SU-DHL-6 (cell line): ENCODE measurements at regions not wholly inside any gene's neighbourhood (a gene's known extent, or its start where the extent isn't known, plus 50 kb on each side); places are given as distances from the start of the nearest gene placed in this dataset.

Experiments used
- H2AFZ ChIP-seq: fragments of 200-600 bp; sonication (generic); 2 replicates; pipeline ENCODE4 v1.6.1; 2014; ENCODE audit warnings: low read depth, mild to moderate bottlenecking, moderate library complexity, mixed read lengths, antibody characterized with exemption, low read length; ENCODE audit not compliant: severe bottlenecking
- H3F3A ChIP-seq: fragments of 200-600 bp; shearing (Covaris generic); 2 replicates; pipeline ENCODE4 v1.6.0; 2016; ENCODE audit warnings: antibody characterized with exemption, mild to moderate bottlenecking; ENCODE audit not compliant: insufficient read depth
- H3K27ac ChIP-seq: fragments of 200-600 bp; sonication (generic); 2 replicates; pipeline ENCODE4 v1.5.1; 2016; ENCODE audit warnings: low read depth, mild to moderate bottlenecking, low read length, moderate library complexity, mixed read lengths
- H3K27me3 ChIP-seq: fragments of 200-600 bp; sonication (generic), shearing (Covaris generic); 2 replicates; pipeline ENCODE4 v1.6.0; 2014; ENCODE audit warnings: mild to moderate bottlenecking, low read length
- H3K36me3 ChIP-seq: fragments of 200-600 bp; sonication (generic); 2 replicates; pipeline ENCODE4 v1.6.1; 2014; ENCODE audit warnings: mild to moderate bottlenecking, low read length, mixed read lengths
- H3K4me2 ChIP-seq: fragments of 300-600, 200-600 bp; shearing (Covaris generic), sonication (generic); 2 replicates; pipeline ENCODE4 v1.6.0; 2014; ENCODE audit warnings: low read length, low read depth, mild to moderate bottlenecking; ENCODE audit not compliant: poor library complexity, severe bottlenecking
- H3K4me3 ChIP-seq: fragments of 200-600 bp; sonication (generic); 2 replicates; pipeline ENCODE4 v1.5.1; 2014; ENCODE audit warnings: antibody characterized with exemption, low read length, mild to moderate bottlenecking, mixed read lengths; ENCODE audit not compliant: insufficient read depth, poor library complexity, severe bottlenecking
- H3K79me2 ChIP-seq: fragments of 200-600 bp; sonication (generic); 2 replicates; pipeline ENCODE4 v1.6.1; 2014; ENCODE audit warnings: mild to moderate bottlenecking, low read length, moderate library complexity; ENCODE audit not compliant: insufficient read depth
- H3K9ac ChIP-seq: fragments of 200-600 bp; sonication (generic); 2 replicates; pipeline ENCODE4 v1.7.0; 2014; ENCODE audit warnings: mild to moderate bottlenecking, low read length
- H3K9me2 ChIP-seq: fragments of 200-600 bp; sonication (generic); replicated peaks from 2 replicates; pipeline ENCODE4 v1.6.1; 2014; ENCODE audit warnings: low read length; ENCODE audit not compliant: insufficient read depth
- H3K9me3 ChIP-seq: fragments of 200-600 bp; sonication (generic); 2 replicates; pipeline ENCODE4 v1.6.1; 2014; ENCODE audit warnings: low read length, mixed read lengths; ENCODE audit not compliant: insufficient read depth
- H4K20me1 ChIP-seq: fragments of 200-600 bp; sonication (generic); 2 replicates; pipeline ENCODE4 v1.6.1; 2014; ENCODE audit warnings: low read depth, mild to moderate bottlenecking, antibody characterized with exemption, low read length, moderate library complexity, mixed read lengths
- EZH2phosphoT487 ChIP-seq: fragments of 200-600 bp; sonication (generic), shearing (Covaris generic); conservative IDR thresholded peaks from 2 replicates; pipeline ENCODE4 v1.6.1; 2018; ENCODE audit warnings: mild to moderate bottlenecking, antibody characterized with exemption, low read length, moderate library complexity, mixed read lengths
- TF ChIP-seq, protein P1 (sequence below): fragments of 200-600 bp; sonication (generic); IDR thresholded peaks from one replicate; pipeline ENCODE4 v1.5.1; 2017; ENCODE audit warnings: antibody characterized with exemption, mild to moderate bottlenecking, low read length, moderate library complexity; ENCODE audit not compliant: insufficient read depth, poor library complexity, severe bottlenecking

DNA sequence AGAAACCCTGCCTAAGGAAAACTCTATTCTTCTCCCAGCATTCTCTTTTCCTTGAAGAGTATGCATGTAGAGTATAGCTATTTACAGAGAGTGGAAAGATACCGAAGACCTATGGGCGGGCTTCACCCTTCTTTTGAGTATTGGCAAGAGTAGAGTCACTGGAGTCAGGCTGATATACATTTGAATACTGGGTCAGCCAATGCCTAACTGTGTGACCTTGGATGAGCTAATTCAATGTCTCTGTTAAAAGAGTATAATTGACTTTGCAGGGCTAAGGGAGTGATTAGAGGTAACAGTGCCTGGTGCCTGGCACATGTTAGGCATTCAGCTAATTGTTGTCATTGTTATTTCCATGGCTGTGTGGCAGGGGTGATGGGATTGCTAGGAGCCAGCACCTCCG, 75.6 kb downstream of the TUSC7 start:
- Histone ChIP-seq H3F3A (no peaks in the 10 kb centered on the region), H4K20me1 (no peaks in the 10 kb centered on the region), H2AFZ (no peak overlapping the region), H3K9me3 (no peaks in the 10 kb centered on the region), H3K9ac (no peak overlapping the region), H3K4me2 (no peak overlapping the region), H3K27me3 (no peaks in the 10 kb centered on the region), H3K9me2 (no peaks in the 10 kb centered on the region), H3K27ac (no peak overlapping the region), H3K4me3 (no peak overlapping the region), H3K36me3 (no peaks in the 10 kb centered on the region), H3K79me2 (no peaks in the 10 kb centered on the region)
- TF ChIP-seq, protein P1, sequence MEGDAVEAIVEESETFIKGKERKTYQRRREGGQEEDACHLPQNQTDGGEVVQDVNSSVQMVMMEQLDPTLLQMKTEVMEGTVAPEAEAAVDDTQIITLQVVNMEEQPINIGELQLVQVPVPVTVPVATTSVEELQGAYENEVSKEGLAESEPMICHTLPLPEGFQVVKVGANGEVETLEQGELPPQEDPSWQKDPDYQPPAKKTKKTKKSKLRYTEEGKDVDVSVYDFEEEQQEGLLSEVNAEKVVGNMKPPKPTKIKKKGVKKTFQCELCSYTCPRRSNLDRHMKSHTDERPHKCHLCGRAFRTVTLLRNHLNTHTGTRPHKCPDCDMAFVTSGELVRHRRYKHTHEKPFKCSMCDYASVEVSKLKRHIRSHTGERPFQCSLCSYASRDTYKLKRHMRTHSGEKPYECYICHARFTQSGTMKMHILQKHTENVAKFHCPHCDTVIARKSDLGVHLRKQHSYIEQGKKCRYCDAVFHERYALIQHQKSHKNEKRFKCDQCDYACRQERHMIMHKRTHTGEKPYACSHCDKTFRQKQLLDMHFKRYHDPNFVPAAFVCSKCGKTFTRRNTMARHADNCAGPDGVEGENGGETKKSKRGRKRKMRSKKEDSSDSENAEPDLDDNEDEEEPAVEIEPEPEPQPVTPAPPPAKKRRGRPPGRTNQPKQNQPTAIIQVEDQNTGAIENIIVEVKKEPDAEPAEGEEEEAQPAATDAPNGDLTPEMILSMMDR, result no peak
- TF ChIP-seq EZH2phosphoT487, result no peak

DNA sequence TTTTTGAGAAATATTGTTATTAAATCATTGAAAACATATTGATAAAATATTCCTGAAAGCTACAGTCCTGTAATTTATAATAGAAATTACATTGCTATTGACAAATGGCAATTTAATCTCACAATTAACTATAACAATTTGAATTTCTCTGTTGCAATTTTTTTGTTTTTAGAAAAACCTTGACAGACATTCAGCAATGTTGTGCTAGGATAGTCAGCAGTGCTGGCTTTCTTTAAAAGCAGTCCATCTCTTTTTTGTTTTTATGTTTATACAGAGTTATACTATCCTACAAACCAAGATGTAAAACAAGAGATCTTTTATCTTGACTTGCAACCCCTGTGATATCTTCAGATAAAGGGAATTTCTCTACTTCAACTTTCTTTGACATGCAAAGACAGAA, 93.1 kb downstream of the TUSC7 start:
- Histone ChIP-seq H4K20me1 (no peaks in the 10 kb centered on the region), H3K27me3 (no peaks in the 10 kb centered on the region)

GRCh38 chr3:116806351-116806750, 96.8 kb downstream of the TUSC7 start:
- no peak overlapping the region for H3K27ac ChIP-seq

More for the DNA sequence above, 93.1 kb downstream of the TUSC7 start:
- H3K9ac ChIP-seq, result no peak overlapping the region
- no peaks in the 10 kb centered on the region for H3K79me2 ChIP-seq
- H3K9me2 ChIP-seq, result no peaks in the 10 kb centered on the region
- H3K9me3 ChIP-seq, result no peaks in the 10 kb centered on the region
- H3K4me2 ChIP-seq, result no peak overlapping the region
- no peak for TF ChIP-seq EZH2phosphoT487
- TF ChIP-seq, protein P1, result no peak
- H2AFZ ChIP-seq, result no peak overlapping the region
- no peak overlapping the region for H3K4me3 ChIP-seq
- no peaks in the 10 kb centered on the region for H3K36me3 ChIP-seq
- no peak overlapping the region for H3K27ac ChIP-seq
- H3F3A ChIP-seq, result no peaks in the 10 kb centered on the region

More at GRCh38 chr3:116806351-116806750, 96.8 kb downstream of the TUSC7 start:
- Histone ChIP-seq H3K9me2 (no peaks in the 10 kb centered on the region), H2AFZ (no peak overlapping the region), H3F3A (no peaks in the 10 kb centered on the region), H3K36me3 (no peaks in the 10 kb centered on the region), H3K9me3 (no peaks in the 10 kb centered on the region), H3K4me2 (no peak overlapping the region), H3K79me2 (no peaks in the 10 kb centered on the region), H3K27me3 (no peaks in the 10 kb centered on the region), H3K4me3 (no peak overlapping the region), H4K20me1 (no peaks in the 10 kb centered on the region), H3K9ac (no peak overlapping the region)
- no peak for TF ChIP-seq EZH2phosphoT487
- TF ChIP-seq, protein P1, result no peak
